ENCODE measurements at regions not wholly inside any gene's neighbourhood (a gene's known extent, or its start where the extent isn't known, plus 50 kb on each side); places are given as distances from the start of the nearest gene placed in this dataset.

GRCh38 chr20:22465622-22466446 is 118.5 kb downstream of the FOXA2 start:
- no peak for DNase-seq

DNA sequence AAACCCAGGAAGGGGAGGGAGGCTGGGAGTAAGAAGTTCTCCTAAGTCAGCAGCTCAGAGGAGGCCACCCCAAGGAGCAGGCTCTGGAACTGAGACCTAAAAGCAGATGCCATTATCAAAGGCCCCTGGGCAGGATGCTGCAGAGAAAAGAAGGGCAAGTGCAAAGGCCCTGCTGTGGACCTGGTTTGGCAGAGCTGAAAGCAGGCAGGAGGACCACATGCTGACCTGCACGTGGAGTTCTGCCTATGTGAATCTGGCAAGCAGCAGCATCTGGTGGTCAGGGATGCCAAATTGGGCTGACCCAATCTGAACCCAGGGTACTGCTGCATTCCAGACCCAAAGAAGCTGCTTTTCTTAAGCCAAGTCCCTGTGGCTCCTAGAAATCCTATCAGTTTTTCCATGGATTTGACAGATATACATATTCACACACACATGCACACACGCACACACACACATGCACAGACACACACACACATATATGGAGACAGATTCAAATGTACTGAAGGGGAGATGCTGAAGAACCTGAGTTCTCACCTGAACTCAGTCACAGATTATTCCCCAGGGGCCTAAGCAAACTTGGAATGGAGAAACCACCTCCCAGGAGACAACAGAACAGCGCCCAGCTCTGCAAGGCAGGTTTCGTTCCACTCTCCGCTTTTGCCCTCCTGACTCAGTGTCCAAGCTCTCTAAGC is 119.9 kb downstream of the FOXA2 start:
- no peak for DNase-seq

DNA sequence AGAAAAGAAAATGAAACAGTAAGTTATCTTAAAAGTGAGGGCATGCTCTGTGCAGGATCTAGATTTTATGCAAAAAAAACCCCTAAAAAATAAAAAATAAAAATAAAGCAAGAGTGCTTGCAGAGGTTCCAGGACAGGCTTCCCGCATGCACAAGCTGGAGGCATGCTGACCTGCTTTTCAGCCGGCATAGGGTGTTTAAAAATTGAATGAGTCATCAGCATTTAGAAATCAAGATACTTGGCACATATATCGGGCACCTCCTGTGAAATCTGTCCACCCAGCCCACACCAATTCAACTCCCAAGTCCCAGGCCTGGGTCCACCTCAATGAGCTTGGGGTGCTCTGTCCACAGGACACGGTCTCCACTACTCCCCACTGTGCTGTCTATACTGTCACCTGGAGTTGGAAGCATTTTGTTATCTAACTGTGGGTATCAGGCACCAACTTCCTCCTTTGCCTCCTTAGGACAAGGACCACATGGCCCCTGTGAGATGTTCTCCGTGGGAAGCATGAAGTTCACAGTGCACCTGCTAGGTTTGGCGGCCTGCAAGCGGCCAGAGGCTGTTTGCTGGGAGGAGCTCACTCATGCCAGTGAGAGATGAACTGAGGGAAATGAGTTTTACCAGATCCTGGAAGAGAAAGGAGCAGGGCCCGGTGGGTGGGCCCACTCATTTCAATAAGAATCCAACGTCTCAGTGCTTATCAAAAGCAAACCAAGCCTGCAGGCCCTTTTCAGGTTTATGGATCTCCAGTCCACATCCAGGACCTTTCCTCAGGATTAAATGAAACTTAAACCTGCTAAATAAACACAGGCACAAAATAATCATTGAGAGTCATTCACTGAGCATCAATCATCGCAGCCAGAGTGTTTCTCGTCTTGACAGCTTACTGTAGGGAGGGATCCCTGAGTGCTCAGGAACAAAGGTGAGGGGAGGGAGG is 121.1 kb downstream of the FOXA2 start:
- DNase-seq = no peak

DNA sequence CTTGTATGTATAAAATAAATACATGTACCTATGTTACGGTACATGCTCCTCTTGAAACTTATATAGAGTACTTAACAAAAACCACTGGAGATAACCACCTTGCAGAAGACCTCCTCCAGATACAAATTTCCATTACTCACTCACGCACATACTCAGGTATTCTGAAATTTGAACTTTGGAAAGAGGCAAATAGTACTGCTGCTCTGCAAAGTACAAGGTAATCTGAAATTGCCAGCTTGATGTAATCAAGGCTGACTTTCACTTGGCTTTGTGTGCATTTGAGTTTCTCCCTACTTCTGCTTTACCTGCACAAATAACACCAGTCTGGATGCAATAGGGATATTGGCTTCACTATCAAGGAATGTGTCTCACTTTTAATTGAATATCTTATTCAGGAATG is 123.6 kb downstream of the FOXA2 start:
- DNase-seq = no peak

GRCh38 chr20:22460231-22460630 is 124.1 kb downstream of the FOXA2 start:
- no peak for DNase-seq

GRCh38 chr20:22459754-22460153 is 124.6 kb downstream of the FOXA2 start:
- no peak for DNase-seq

DNA sequence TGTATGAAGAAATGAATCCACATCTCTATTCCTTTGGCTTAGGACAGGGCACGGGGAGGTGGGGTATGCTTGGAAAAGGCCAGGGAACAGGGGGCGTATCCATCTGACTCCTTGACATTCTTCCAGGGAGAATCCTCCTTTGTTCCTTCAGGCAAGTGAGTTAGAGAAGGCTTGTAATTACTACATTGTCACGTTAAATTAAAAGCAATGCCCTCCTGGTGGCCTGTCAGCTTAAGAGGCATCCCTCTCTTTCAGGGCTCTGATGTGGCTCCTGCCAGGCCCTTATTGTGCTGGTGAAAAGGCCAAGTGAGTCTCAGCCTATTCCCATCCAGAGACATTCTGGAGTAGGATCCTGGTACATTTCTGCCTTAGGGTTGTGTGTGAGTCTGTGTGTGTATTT is 128.3 kb downstream of the FOXA2 start:
- no peak for DNase-seq

DNA sequence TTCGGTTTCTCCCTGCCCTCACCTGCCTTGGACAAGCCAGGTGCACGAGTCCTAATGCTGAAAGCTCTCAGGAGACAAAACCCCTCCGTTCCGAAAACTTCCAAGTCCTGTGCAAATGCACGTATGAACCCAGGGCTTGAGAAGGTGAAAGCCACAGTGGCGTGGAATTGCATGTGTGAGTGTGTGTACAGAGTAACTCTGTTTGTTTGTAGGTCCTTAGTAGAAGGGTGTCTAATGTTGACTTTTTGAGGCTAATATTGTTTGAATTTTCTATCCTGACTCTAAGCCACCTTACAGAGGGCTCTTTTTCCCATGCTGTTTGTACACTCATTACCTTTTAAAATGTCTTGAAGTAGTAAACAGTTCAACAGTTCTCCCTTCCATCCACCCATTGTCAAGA is 129.1 kb downstream of the FOXA2 start:
- DNase-seq = no peak

GRCh38 chr20:22453244-22454080 is 130.9 kb downstream of the FOXA2 start:
- no peak for DNase-seq

- DNase-seq = no peak
Observed at GRCh38 chr20:22452442-22453011, 131.8 kb downstream of the FOXA2 start.

DNA sequence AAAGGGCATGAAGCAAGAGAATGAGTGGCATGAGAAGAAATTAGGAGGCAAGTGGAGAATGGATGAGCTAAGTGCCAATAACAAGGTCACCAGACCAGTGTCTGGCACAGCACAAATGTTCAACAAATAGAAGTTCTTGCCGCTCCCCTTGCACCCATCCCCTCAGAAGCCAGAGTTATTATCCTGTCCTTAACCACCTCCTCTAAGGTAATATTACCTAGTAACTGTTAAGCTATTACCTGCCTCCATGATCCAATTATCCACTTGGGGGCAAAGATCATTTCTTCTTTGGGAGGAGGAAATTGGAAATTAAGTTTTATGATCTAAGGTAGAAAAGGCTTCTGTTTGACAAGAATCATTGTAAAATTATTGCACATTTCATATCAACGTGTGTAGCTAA is 133.8 kb downstream of the FOXA2 start:
- no peak for DNase-seq

DNA sequence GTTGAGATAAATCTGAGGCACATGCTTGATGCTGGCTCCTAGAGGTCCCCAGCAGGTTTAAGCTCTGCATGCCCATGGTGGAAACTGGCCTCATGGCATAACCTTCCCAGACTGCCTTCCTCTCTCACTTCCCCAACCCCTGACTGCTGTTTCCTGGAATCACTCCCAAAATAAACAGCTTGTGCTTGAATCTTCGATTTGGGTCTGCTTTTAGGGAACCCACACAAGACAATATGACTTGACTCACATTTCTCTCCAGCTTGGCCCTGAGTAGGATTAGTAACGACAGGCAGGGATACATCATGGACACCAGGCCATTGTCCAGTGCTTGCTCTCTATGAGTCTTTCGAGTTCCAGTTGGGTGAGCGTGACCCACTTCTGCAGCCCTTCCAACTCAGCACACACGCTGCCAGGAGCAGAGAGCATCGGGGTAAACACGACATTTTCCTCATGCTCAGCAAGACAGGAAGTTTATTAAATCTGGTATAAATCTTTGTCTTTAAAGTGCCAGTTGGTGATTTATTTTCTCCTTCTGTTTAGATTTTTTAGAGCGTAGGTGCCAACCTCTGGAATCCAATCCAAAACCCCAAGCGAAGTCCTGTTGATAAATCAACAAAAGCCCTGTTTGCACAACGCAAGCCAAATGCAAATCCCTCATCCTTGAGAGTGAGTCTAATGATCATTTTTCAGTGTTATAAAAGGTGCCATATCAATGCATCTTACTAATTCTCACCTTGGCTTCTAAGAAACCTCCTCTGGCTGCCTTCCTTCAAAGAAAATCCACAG is 135.0 kb downstream of the FOXA2 start:
- DNase-seq = no peak

DNA sequence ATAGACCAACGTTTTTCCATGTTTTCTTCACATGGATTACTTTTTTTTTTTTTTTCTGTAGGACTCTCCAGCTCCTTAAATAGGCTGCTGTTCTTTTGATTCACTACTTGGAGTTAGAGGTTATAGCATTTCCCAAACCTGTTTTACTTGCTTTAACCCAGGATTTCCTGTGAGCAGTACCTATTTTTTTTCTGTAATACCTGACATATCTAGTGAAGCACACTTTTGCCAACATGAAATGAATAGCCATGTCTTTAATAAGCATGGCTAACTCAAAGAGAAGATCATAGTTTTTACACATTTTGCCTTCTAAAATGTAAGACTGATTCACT is 137.0 kb downstream of the FOXA2 start:
- no peak for DNase-seq

DNA sequence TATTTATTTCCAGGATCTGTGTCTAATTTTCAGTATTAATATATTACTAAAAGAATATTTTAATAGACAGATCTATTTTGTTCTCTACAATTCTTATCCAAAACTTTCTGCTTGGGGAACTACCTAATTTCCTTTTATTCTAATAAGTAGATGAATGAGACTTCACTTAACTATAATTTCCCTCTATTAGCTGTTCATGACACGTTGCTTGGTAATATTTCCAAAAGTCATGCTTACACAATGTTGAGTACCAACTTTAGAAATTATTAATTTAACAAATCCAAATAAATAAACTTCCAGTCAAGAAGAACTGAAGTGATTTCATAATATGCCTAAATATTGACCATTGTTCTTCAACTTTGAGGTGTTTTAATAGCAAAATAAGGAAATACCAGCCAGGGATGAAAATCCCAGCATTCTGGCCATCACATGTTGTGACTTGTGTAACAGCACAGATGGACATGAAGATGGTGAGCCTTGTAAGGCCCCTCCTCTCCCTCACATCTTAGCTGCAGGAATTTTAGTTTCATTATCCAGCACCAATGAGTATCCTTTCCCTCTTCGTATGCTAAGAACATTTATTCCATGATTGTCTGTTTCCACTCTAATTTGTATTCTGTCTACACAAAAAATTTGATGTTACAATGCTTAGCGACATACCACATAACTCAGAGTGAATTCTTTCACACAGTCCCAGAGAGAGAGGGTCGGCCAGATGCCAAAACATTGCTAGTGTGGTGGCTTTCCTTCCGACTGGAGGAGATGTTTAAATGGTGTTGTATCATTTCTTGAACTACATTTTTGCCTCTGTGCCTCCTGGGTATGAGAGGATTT is 137.5 kb downstream of the FOXA2 start:
- no peak for DNase-seq

DNA sequence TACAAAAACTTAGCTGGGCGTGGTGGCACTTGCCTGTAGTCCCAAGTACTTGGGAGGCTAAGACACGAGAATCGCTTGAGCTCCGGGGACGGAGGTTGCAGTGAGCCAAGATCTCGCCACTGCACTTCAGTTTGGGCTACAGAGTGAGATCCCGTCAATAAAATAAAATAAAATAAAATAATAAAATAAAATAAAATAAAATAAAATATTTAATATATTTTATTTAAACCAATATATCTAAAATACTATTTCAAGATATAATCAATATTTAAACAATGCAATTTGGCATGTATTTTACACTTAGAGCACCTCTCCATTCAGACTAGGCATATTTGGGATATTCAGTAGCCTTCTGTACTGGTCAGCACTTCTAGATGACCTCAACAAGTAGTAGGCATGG is 142.1 kb downstream of the FOXA2 start:
- DNase-seq = no peak

DNA sequence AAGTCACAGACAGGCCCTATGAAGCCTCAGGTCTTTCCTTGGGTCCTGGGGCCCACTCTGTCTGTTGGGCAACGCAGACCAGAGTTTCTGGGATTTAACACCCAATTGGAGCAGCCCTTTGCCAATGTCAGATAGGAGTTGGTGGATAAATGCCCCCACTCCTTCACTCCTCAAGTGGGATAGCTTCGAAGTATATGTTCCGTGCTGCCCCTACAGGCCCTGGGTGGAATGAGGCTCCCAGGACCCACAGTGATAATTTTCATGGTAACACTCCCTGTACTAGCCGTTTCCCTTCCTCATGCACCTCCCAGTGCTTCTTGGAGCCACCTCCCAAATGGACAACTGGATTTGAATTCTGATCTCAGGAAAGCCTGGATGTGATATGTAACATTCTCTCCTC is 145.4 kb downstream of the FOXA2 start:
- DNase-seq = no peak

DNA sequence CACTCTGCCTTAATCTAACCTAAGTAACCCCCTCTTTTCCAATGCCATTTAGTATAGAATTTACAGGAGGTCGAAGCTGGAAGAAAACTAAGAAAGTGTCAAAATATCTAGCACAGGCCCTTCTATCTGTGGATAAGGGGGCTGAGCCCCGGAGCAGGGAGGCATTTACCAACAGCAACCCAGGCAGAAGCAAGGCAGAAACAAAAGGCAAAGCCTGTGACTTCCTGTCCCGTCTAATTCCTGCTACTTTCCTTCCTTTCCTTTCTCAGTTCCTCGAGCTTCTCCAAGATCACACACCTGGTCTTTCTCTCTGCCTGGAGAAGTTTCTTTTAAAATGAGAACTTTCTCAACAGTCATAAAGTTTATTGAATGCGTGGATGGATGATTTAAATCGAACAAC is 146.0 kb downstream of the FOXA2 start:
- no peak for DNase-seq

DNA sequence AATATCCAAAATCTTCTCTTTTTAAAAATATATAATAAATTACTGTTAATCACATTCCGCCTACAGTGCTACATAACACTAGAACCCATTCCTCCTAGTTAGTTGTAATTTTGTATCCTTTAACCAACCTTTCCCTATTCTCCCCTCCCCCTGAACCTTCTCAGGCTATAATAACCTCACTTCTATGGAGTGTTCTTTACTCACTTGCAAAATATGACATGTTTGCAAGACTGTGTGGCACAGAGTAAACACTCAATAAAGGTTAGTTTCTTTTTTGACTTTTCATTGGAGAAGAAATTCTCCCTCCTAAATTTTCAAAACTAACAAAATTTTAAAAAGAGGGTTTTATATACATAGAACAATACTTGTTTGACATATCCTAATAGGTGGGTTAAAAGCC is 147.0 kb downstream of the FOXA2 start:
- no peak for DNase-seq

DNA sequence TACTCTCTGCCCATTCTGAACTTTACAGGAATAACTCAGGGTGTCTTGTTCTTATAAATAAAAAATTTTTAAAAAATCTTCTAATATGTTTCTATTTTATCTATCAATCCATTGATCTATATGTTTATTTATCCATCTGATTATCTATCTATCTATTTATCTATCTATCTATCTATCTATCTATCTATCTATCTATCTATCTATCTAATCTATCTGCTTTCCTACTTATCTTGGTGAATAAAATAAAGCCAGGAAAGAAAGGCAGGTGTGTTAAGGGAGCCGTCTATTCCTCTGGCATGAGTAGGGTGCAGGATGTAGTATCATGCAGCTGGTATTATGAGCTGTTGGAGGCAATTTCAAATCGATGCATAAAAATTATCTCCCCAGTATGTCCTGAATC is 153.0 kb downstream of the FOXA2 start:
- DNase-seq = no peak

DNA sequence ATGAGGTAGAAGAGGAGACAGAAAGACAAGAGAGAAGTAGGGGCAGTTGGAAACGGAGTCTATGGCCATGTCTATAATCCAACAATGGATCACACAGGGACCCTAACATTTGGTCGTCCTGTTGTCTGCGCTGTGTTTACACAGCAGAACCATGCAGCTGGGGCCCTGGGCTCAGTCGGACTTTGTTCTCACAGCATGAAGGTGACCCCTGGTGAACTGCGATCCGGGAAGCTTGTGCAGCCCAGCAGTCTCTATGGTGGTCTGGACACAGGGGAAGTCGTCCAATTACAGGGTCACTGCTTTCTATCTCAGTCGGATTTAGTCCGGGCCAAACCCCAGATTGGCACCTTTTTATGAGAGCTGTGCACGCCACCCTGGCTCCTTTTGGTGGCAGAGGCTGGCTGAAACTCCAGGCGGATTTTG is 153.6 kb downstream of the FOXA2 start:
- no peak for DNase-seq
